H1 (cell line): ENCODE measurements at regions not wholly inside any gene's neighbourhood (a gene's known extent, or its start where the extent isn't known, plus 50 kb on each side); places are given as distances from the start of the nearest gene placed in this dataset.

ENCODE experiments used
- HDAC2 ChIP-seq, 2 experiments: fragments of 300-600 bp in 1 of 2; sonication (generic) in 1 of 2; IDR thresholded peaks; 2 replicates each; pipeline ENCODE4 v1.6.1; 2011 to 2012; ENCODE audit warnings: low read depth in 2 of 2, low read length in 2 of 2, mild to moderate bottlenecking in 2 of 2, moderate library complexity in 2 of 2, borderline replicate concordance in 1 of 2, inconsistent platforms in 1 of 2
- PHF8 ChIP-seq: fragments of 200-600 bp; sonication (generic); conservative IDR thresholded peaks from 2 replicates; pipeline ENCODE4 v1.7.1; 2012; ENCODE audit warnings: low read depth, mild to moderate bottlenecking, inconsistent platforms, low read length, moderate library complexity
- TBP ChIP-seq: IDR thresholded peaks from 2 replicates; pipeline ENCODE4 v1.6.1; 2011; ENCODE audit warnings: low read depth, low read length, improper control_type of control experiment

- no peak for TF ChIP-seq TBP
- no peak for TF ChIP-seq HDAC2 (IDR thresholded peaks at IDR 0.05; ENCODE audit: borderline replicate concordance in 1 of 2, low read depth in 2 of 2, low read length in 2 of 2)
- no peak for TF ChIP-seq PHF8
Observed at GRCh38 chr18:14961991-14962390, 214.0 kb downstream of the ANKRD30B start (continued).
